ENCODE measurements at regions not wholly inside any gene's neighbourhood (a gene's known extent, or its start where the extent isn't known, plus 50 kb on each side); places are given as distances from the start of the nearest gene placed in this dataset.

DNA sequence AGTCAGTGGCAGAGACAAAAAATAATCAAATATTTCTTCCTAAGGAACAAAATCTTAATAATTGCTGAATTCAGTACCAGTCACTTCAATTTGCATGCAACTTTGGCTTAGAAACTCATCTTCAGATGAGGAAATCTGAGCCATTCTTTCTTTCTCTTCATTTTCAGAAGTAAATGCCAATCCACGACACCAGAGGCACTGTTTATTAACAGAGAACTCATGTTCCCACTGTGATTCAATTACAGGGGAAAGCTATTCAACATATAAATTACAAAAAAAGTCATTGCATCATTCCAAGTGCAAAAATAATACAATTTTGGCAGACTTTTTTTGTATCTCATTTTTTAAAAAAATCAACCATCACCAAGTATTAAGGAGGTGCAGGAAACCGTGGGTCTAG lies 816.1 kb upstream of the TMEM132C start:
- TF ChIP-seq, protein P1, sequence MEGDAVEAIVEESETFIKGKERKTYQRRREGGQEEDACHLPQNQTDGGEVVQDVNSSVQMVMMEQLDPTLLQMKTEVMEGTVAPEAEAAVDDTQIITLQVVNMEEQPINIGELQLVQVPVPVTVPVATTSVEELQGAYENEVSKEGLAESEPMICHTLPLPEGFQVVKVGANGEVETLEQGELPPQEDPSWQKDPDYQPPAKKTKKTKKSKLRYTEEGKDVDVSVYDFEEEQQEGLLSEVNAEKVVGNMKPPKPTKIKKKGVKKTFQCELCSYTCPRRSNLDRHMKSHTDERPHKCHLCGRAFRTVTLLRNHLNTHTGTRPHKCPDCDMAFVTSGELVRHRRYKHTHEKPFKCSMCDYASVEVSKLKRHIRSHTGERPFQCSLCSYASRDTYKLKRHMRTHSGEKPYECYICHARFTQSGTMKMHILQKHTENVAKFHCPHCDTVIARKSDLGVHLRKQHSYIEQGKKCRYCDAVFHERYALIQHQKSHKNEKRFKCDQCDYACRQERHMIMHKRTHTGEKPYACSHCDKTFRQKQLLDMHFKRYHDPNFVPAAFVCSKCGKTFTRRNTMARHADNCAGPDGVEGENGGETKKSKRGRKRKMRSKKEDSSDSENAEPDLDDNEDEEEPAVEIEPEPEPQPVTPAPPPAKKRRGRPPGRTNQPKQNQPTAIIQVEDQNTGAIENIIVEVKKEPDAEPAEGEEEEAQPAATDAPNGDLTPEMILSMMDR (IDR thresholded peaks at IDR 0.05) = no peak
- no peak for TF ChIP-seq POLR2A (IDR thresholded peaks at IDR 0.05)

Data from adrenal gland (tissue), 5 donors.